HG03159 (cell line): ENCODE measurements at regions not wholly inside any gene's neighbourhood (a gene's known extent, or its start where the extent isn't known, plus 50 kb on each side); places are given as distances from the start of the nearest gene placed in this dataset.
"Not testable (repeated sequence)": the region's sequence is repeated elsewhere in the genome, so short reads cannot be mapped to it uniquely, and the experiment has no call there.

Experiments used
- ATAC-seq: cut with Tn5 transposase; IDR thresholded peaks from one replicate; pipeline ENCODE4 v1.9.1; 2021; ENCODE audit warnings: mild to moderate bottlenecking, moderate library complexity; ENCODE audit not compliant: unreplicated experiment

- no peak for ATAC-seq
These were observed 965.5 kb upstream of the IGFBP7 start for GRCh38 chr4:58075724-58076123.

- no peak for ATAC-seq
These were observed 964.2 kb upstream of the IGFBP7 start for GRCh38 chr4:58074382-58074781.

- ATAC-seq, result no peak
These were observed 960.5 kb upstream of the IGFBP7 start for GRCh38 chr4:58070726-58071125.

GRCh38 chr4:58064653-58065052 is 954.5 kb upstream of the IGFBP7 start:
- ATAC-seq, result no peak

GRCh38 chr4:58063404-58064160 is 953.4 kb upstream of the IGFBP7 start:
- no peak for ATAC-seq

GRCh38 chr4:58061967-58062366 is 951.8 kb upstream of the IGFBP7 start:
- ATAC-seq, result no peak

GRCh38 chr4:58050439-58050838 is 940.3 kb upstream of the IGFBP7 start:
- ATAC-seq, result no peak

- no peak for ATAC-seq
These were observed 938.3 kb upstream of the IGFBP7 start for GRCh38 chr4:58048491-58048890.

GRCh38 chr4:58042176-58042575 is 932.0 kb upstream of the IGFBP7 start:
- ATAC-seq, result no peak

- no peak for ATAC-seq
These were observed 883.8 kb upstream of the IGFBP7 start for GRCh38 chr4:57993944-57994343.

- no peak for ATAC-seq
These were observed 879.2 kb upstream of the IGFBP7 start for GRCh38 chr4:57989430-57989829.

GRCh38 chr4:57985161-57985560 is 875.0 kb upstream of the IGFBP7 start:
- ATAC-seq, result no peak

GRCh38 chr4:57981123-57981522 is 870.9 kb upstream of the IGFBP7 start:
- no peak for ATAC-seq

GRCh38 chr4:57974821-57975220 is 864.6 kb upstream of the IGFBP7 start:
- no peak for ATAC-seq

GRCh38 chr4:57973819-57974218 is 863.6 kb upstream of the IGFBP7 start:
- no peak for ATAC-seq

GRCh38 chr4:57971261-57971660 is 861.1 kb upstream of the IGFBP7 start:
- no peak for ATAC-seq

- no peak for ATAC-seq
These were observed 857.0 kb upstream of the IGFBP7 start for GRCh38 chr4:57966987-57967760.

- ATAC-seq, result not testable (repeated sequence)
These were observed 855.2 kb upstream of the IGFBP7 start for GRCh38 chr4:57965431-57965830.

GRCh38 chr4:57945298-57945697 is 835.1 kb upstream of the IGFBP7 start:
- no peak for ATAC-seq

GRCh38 chr4:57943682-57944081 is 833.5 kb upstream of the IGFBP7 start:
- no peak for ATAC-seq

GRCh38 chr4:57937326-57937725 is 827.1 kb upstream of the IGFBP7 start:
- ATAC-seq, result not testable (repeated sequence)

GRCh38 chr4:57926311-57926710 is 816.1 kb upstream of the IGFBP7 start:
- no peak for ATAC-seq
